ENCODE measurements at regions not wholly inside any gene's neighbourhood (a gene's known extent, or its start where the extent isn't known, plus 50 kb on each side); places are given as distances from the start of the nearest gene placed in this dataset.
"Not testable (repeated sequence)": the region's sequence is repeated elsewhere in the genome, so short reads cannot be mapped to it uniquely, and the experiment has no call there.

GRCh38 chr5:120919017-120919416, 454.9 kb downstream of the PRR16 start:
- no peak for DNase-seq (ENCODE audit: low spot score)

- no peak for DNase-seq (ENCODE audit: low spot score)
These were observed 458.9 kb downstream of the PRR16 start for GRCh38 chr5:120923026-120923425.

GRCh38 chr5:120926471-120926870, 462.4 kb downstream of the PRR16 start:
- no peak for DNase-seq (ENCODE audit: low spot score)

GRCh38 chr5:120927950-120928530, 463.9 kb downstream of the PRR16 start:
- DNase-seq (ENCODE audit: low spot score) = no peak

- DNase-seq (ENCODE audit: low spot score) = no peak
These were observed 468.4 kb downstream of the PRR16 start for GRCh38 chr5:120932480-120932879.

- no peak for DNase-seq (ENCODE audit: low spot score)
These were observed 469.9 kb downstream of the PRR16 start for GRCh38 chr5:120934031-120934430.

GRCh38 chr5:120936652-120937051, 472.6 kb downstream of the PRR16 start:
- no peak for DNase-seq (ENCODE audit: low spot score)

GRCh38 chr5:120938604-120939003, 474.5 kb downstream of the PRR16 start:
- DNase-seq (ENCODE audit: low spot score) = no peak

- no peak for DNase-seq (ENCODE audit: low spot score)
These were observed 478.7 kb downstream of the PRR16 start for GRCh38 chr5:120942596-120943350.

- DNase-seq (ENCODE audit: low spot score) = not testable (repeated sequence)
These were observed 485.5 kb downstream of the PRR16 start for GRCh38 chr5:120949596-120949995.

- DNase-seq (ENCODE audit: low spot score) = not testable (repeated sequence)
These were observed 489.3 kb downstream of the PRR16 start for GRCh38 chr5:120953445-120953844.

- no peak for DNase-seq (ENCODE audit: low spot score)
These were observed 490.2 kb downstream of the PRR16 start for GRCh38 chr5:120954255-120954654.

- no peak for DNase-seq (ENCODE audit: low spot score)
These were observed 491.7 kb downstream of the PRR16 start for GRCh38 chr5:120955795-120956194.

- no peak for DNase-seq (ENCODE audit: low spot score)
These were observed 494.9 kb downstream of the PRR16 start for GRCh38 chr5:120958877-120959485.

- DNase-seq (ENCODE audit: low spot score) = no peak
These were observed 496.4 kb downstream of the PRR16 start for GRCh38 chr5:120960510-120960909.

- no peak for DNase-seq (ENCODE audit: low spot score)
These were observed 503.3 kb downstream of the PRR16 start for GRCh38 chr5:120967366-120967765.

- no peak for DNase-seq (ENCODE audit: low spot score)
These were observed 510.6 kb downstream of the PRR16 start for GRCh38 chr5:120974690-120975089.

GRCh38 chr5:120982351-120982750, 518.3 kb downstream of the PRR16 start:
- no peak for DNase-seq (ENCODE audit: low spot score)

GRCh38 chr5:120985526-120985925, 521.4 kb downstream of the PRR16 start:
- DNase-seq (ENCODE audit: low spot score) = no peak

- no peak for DNase-seq (ENCODE audit: low spot score)
These were observed 524.4 kb downstream of the PRR16 start for GRCh38 chr5:120988491-120988890.

- DNase-seq (ENCODE audit: low spot score) = no peak
These were observed 524.8 kb downstream of the PRR16 start for GRCh38 chr5:120988941-120989340.

- no peak for DNase-seq (ENCODE audit: low spot score)
These were observed 527.5 kb downstream of the PRR16 start for GRCh38 chr5:120991569-120991968.

- no peak for DNase-seq (ENCODE audit: low spot score)
These were observed 530.0 kb downstream of the PRR16 start for GRCh38 chr5:120994112-120994511.
